HG03354 (cell line): ENCODE measurements at regions not wholly inside any gene's neighbourhood (a gene's known extent, or its start where the extent isn't known, plus 50 kb on each side); places are given as distances from the start of the nearest gene placed in this dataset.
A peak's percentile ranks its signal among the peaks of the same experiment; 100 is the strongest.
"Not testable (repeated sequence)": the region's sequence is repeated elsewhere in the genome, so short reads cannot be mapped to it uniquely, and the experiment has no call there.

Experiments used
- ATAC-seq: cut with Tn5 transposase; IDR thresholded peaks from one replicate; pipeline ENCODE4 v1.9.1; 2021; ENCODE audit warnings: mild to moderate bottlenecking; ENCODE audit not compliant: unreplicated experiment, poor library complexity, severe bottlenecking

GRCh38 chr13:62450759-62451158 is 1035.1 kb upstream of the PCDH20 start:
- no peak for ATAC-seq

- not testable (repeated sequence) for ATAC-seq
Observed at GRCh38 chr13:62447771-62448382, 1032.2 kb upstream of the PCDH20 start.

GRCh38 chr13:62444805-62445204 is 1029.2 kb upstream of the PCDH20 start:
- no peak for ATAC-seq

DNA sequence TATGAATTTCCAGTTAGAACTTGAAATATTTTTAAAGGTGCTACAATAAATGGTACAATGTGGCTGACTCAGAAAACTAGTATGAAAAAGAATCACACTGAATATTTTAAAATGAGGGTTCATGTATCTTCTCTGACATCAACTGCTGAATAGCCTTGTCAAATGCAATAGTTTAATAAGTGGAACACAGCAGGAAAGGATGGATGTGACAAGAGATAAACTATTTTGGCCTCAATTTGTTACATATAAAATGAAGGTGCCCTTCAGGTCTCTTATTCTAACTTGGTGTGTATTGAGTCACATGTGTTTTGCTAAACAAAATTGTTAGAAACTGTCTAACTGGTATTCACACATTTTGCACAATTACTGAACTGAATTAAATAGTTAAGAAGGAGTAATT is 1018.4 kb upstream of the PCDH20 start:
- ATAC-seq, result no peak

GRCh38 chr13:62433660-62434059 is 1018.0 kb upstream of the PCDH20 start:
- no peak for ATAC-seq

- no peak for ATAC-seq
Observed at GRCh38 chr13:62432906-62433305, 1017.3 kb upstream of the PCDH20 start.

- no peak for ATAC-seq
Observed at GRCh38 chr13:62432295-62432694, 1016.6 kb upstream of the PCDH20 start.

DNA sequence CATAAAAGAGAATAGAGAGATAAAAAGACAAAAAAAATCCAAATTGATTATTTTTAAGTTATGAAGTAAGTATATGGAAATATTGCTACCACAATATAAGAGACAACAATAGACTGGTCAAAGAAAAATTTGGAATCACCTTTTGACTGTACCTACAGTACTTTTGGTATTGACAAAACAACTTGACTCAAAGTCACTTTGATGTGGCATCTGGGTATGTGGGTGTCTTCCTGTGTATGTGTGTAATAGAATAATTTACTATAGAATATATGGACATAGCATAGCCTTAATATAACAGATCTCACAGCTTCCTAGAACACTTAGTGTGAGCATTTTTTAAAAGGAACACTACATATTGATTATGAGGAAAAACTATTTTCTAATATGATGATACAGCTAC is 1016.2 kb upstream of the PCDH20 start:
- no peak for ATAC-seq

DNA sequence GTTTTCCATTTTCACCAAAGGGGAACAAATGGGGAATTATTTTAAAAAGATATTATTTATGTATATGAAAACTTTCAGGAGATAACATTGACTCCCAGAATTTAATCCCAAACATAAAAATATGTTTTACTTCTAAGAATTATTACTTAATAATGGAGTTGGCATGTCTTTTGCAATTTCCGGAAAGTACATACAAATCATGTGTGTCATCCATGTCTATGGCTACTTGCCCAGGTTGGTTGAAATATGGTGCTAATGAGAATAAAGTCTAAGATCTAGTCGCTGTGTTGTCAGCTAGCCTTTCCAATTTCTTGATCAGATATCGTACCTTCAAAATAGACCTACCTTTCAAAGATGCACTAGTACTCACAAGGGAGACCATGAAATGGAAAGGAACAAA is 1003.2 kb upstream of the PCDH20 start:
- no peak for ATAC-seq

GRCh38 chr13:62418376-62418775 is 1002.7 kb upstream of the PCDH20 start:
- ATAC-seq, result no peak

DNA sequence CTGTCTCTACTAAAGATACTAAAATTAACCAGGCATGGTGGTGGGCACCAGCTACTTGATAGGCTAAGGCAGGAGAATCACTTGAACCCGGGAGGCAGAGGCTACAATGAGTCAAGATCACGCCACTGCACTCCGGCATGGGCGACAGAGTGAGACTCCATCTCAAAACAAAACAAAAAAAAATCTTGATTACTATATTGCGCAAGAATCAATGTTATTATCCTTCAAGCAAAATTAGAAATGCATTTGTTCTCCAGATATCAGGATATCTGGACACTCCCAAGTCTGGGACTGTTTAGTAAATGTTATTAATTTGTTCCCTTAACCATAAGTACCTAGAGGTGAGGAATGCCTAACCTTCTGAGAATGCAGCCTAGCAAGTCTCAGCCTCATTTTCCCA is 992.2 kb upstream of the PCDH20 start:
- ATAC-seq, result no peak

DNA sequence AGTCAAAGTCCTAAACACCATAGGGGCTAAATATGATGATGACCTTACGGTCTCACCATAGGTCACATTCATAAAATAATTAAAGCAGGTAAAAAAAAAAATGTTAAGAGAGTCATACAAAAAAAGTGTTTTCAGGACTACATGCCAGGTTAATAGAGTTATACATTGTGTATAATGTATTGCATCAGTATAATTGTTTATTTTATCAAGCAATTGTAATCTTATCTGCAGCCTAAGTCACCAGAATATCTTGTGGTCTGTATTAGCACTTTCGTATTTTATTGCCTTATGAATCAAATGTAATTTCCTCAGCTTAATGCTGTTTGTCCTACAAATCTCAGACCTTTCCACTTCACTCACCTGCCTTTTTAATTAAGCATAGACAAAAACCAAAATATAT is 972.9 kb upstream of the PCDH20 start:
- no peak for ATAC-seq

DNA sequence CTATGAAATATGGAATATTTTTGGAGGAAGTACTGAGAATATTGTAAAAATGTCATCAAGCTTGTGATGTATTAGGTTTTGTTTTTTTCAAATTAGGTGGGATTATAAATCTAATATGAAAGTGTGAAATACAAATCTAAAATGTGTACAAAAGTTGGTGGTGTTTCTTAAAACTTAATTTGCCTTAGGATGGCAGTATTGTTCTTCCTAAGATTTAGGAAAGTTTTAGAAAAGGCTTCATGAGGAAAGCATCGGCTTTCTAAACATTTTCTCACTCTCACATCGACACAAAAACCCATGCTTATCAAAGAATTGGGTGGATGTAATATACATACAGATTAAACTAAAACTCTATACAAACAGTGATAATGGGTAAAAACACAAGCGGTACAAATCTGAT is 972.0 kb upstream of the PCDH20 start:
- no peak for ATAC-seq

DNA sequence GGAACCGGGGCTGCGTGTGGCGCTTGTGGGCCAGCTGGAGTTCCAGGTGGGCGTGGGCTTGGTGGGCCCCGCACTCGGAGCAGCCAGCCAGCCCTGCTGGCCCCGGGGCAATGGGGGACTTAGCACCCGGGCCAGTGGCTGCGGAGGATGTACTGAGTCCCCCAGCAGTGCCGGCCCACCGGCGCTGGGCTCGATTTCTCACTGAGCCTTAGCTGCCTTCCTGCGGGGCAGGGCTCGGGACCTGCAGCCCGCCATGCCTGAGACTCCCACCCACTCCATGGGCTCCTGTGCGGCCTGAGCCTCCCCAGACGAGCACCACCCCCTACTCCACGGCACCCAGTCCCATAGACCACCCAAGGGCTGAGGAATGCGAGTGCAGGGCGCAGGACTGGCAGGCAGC is 963.6 kb upstream of the PCDH20 start:
- ATAC-seq, result not testable (repeated sequence)

DNA sequence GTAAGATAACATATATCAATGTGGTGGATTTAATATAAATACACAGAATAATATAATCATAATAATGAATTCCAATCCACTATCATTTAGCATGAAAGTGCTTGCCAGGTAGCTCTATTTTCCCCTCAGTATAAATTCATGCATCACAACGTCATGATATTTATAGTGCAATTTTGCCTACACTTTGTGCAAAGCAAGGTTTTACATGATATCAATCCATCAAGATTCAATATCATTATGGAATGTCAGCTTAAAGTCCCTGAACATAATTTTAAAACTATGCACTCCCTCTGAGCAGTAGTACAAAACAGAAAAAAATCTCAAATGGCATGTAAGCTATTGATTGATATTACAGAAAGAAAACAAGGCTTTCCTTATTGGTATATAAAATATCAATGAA is 962.2 kb upstream of the PCDH20 start:
- ATAC-seq, result no peak

GRCh38 chr13:62375653-62376052 is 960.0 kb upstream of the PCDH20 start:
- ATAC-seq, result no peak

GRCh38 chr13:62371737-62372136 is 956.1 kb upstream of the PCDH20 start:
- no peak for ATAC-seq

GRCh38 chr13:62367971-62368370 is 952.3 kb upstream of the PCDH20 start:
- ATAC-seq, result not testable (repeated sequence)

DNA sequence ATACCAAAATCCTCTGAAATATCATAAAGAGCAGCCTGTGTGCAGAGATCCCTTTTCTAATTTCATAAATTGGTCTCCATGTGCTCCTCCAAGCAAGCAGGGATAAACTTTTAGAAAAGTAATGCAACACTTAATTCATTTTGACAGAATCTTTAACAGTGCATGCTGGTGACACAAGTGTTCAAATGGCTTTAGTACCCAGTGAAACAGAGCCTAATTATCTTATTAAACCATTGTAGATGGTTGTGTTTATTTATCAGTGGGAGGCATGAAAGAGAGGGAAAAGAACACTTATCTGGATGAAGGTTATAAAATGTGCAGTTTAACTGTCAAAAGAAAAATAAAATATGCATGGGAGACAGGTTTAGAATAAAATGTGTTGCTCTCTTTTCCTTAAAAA is 945.0 kb upstream of the PCDH20 start:
- ATAC-seq, result no peak

DNA sequence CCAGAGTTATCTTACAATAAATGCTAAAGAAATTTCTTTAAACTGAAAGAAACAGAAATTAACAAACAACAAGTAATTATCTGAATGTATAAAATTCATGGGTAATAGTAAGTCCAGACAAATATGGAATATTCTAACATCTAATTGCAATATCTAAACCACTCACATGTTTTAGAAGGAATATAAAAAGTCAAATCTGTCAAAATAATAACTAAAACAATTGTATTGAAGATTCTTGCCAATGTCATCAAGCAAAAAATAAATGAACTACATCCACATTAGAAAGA is 942.9 kb upstream of the PCDH20 start:
- no peak for ATAC-seq

- peak; percentile 62 for ATAC-seq
Observed at GRCh38 chr13:62357887-62358645, 942.4 kb upstream of the PCDH20 start.

DNA sequence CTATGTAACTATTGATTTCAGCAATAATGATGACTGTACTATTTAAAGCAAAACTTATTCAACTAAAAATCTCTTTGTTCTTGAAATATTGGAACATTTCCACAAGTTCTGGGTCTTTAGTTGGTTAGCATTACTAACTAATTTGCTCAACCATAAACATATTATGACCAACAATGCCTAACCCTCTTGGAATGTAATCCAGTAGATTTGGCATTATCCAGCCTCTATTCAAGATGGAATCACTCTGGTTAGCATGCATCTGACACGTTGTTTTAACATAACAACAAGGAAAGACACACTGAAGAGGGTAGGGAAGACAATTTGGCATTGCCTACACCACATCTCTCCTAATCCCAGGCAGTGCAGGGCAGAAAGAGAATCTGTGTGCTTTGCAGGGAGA is 941.3 kb upstream of the PCDH20 start:
- ATAC-seq, result no peak
